ENCODE measurements at regions not wholly inside any gene's neighbourhood (a gene's known extent, or its start where the extent isn't known, plus 50 kb on each side); places are given as distances from the start of the nearest gene placed in this dataset.

DNA sequence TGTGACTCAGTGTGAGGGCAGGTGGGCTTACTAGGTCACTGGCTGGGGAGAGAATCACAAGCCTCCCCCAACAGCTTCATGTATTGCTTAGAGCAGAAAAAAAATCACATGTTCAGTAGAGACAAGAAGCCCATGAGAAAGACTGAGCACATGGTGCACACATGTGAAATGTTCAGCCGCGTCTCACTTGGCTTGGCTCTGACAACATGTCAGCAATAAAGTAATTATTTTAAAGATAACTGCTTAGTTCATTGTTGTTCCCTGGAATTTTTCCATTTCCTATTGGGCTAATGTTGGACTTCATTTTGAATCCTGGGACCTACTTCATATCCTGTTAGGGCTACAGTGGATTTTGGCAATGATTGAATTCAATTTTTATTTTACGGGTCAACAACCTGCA, 222.6 kb downstream of the C6orf118 start:
- no peak for TF ChIP-seq CTCF (IDR thresholded peaks at IDR 0.05; ENCODE audit: poor library complexity)
- no peak for TF ChIP-seq EZH2phosphoT487 (IDR thresholded peaks at IDR 0.05; ENCODE audit: low read depth, severe bottlenecking, unreplicated experiment)
